ENCODE measurements at regions not wholly inside any gene's neighbourhood (a gene's known extent, or its start where the extent isn't known, plus 50 kb on each side); places are given as distances from the start of the nearest gene placed in this dataset.
A peak's percentile ranks its signal among the peaks of the same experiment; 100 is the strongest.

DNA sequence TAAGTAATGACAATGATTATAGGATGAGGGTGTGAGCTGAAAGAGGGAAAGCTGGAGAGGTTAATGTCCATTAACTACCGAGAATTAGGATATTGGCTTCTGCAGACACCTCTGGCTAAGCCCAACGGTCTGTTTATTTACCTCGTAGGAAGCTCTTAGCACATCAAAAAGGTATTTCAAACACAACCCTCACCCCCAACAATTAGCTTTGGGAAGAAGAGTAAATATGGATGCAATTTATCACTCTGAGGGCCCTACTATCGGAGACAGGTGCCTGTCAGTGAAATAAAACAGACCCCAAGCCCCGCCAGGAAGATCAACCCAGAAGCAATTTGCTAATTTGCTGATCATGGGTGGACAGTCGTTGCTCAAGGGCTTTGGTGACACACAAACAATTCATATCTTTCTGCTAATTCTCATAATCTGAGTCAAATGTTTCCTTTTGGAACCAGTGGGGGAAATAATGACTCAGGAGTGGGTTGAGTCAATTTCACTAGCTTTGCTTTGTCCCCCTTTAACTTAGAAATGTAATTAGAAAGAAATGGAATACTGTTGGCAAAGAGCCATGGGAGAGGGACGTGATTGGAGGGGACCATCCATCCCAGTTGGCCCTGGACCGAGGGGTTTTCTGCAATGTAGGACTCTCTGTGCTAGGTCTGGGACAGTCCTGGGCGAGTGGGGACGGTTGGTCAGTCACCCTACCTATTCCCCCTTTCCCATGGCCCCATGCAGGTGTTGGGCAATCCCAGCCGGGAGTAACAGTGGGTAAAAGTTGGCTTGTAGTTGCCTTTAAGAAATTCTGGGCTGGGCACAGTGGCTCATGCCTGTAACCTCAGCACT lies 99.1 kb upstream of the MED13L start:
- ATAC-seq (ENCODE audit: low read depth) (peak; percentile 43), DNase-seq (peak; percentile 83)
- Histone ChIP-seq H2BK15ac (ENCODE audit: low read depth, low read length) (peak overlapping the region; percentile 88; the same call in 1 of the 3 replicates), H4K8ac (ENCODE audit: low read depth in 2 of 2, low read length in 2 of 2) (peak overlapping the region; percentile 27 to 74; a peak in 2 of 4 replicates), H2AK9ac (replicated peaks; ENCODE audit: low read depth, low read length, poor library complexity) (peak overlapping the region; percentile 90), H3K79me1 (ENCODE audit: low read depth in 1 of 2, low read length in 2 of 2) (peaks cover 0 to 15% of the 10 kb centered on the region in 2 experiments; a peak in 2 of 4 replicates), H3K27ac (ENCODE audit: insufficient read depth, low read length) (peak overlapping the region; percentile 65), H4K5ac (ENCODE audit: low read depth, low read length) (0 out of 2 replicates have a peak overlapping the region, but pooled peaks have one; percentile 51), H2BK5ac (ENCODE audit: low read depth, low read length, poor library complexity, severe bottlenecking) (peak overlapping the region; percentile 91), H3K4ac (ENCODE audit: low read depth, low read length) (peak overlapping the region; percentile 94), H4K20me1 (ENCODE audit: insufficient read depth, low read length) (no peaks in the 10 kb centered on the region), H3K4me3 (ENCODE audit: insufficient read depth, low read depth, low read length) (no peak overlapping the region), H3K9me1 (ENCODE audit: insufficient read depth, low read length) (peaks cover 31% of the 10 kb centered on the region), H3K56ac (ENCODE audit: extremely low read depth, insufficient read depth, low read length) (peak overlapping the region; percentile 30; the same call in 1 of the 2 replicates), H2BK20ac (ENCODE audit: low read depth, low read length) (peak overlapping the region; percentile 95), H2BK120ac (ENCODE audit: low read depth, low read length) (peak overlapping the region; percentile 94), H3K4me2 (ENCODE audit: low read depth, low read length) (peak overlapping the region; percentile 58), H3K4me1 (ENCODE audit: control insufficient read depth, insufficient read depth, low read length) (peaks cover 19% of the 10 kb centered on the region), H3K9me3 (ENCODE audit: control insufficient read depth, insufficient read depth, low read length) (no peaks in the 10 kb centered on the region), H3K18ac (ENCODE audit: low read depth, low read length) (peak overlapping the region; percentile 74), H3K27me3 (ENCODE audit: control insufficient read depth, insufficient read depth, low read length) (no peaks in the 10 kb centered on the region), H4K91ac (ENCODE audit: insufficient read depth, low read depth, low read length) (peak overlapping the region; percentile 61), H2AK5ac (ENCODE audit: low read depth, low read length) (peak overlapping the region; percentile 96), H3K14ac (replicated peaks; ENCODE audit: low read depth, low read length) (peak overlapping the region; percentile 83), H3K9ac (ENCODE audit: low read depth, low read length) (no peak overlapping the region), H2AFZ (replicated peaks; ENCODE audit: low read length, poor library complexity) (peak overlapping the region; percentile 75), H3K23ac (ENCODE audit: low read depth, low read length) (peak overlapping the region; percentile 79; the same call in 1 of the 2 replicates), H3K36me3 (ENCODE audit: control insufficient read depth, insufficient read depth, low read length) (no peaks in the 10 kb centered on the region)
- WGBS, 2 experiments (ENCODE audit: extremely low coverage in 2 of 2, insufficient read length in 1 of 2), result no CpG with 5 or more reads among the region's 11 CpGs
- dilution Hi-C loops (cut with HindIII; ENCODE audit: low sequenced_read_pairs, unreplicated experiment) (no loop called here), in situ Hi-C loops (cut with MboI; ENCODE audit: low sequenced_read_pairs) (no loop called here), intact Hi-C loops (cut with micrococcal nuclease) (no loop called here)
- ChIA-PET CTCF (interaction anchor here (0.6 to 0.7 kb wide), 2 partner anchors 30 to 98 kb away, joined by 3 read pairs; no protein-coding TSS in a partner anchor), POLR2A (ENCODE audit: unreplicated experiment) (no interaction called here)
- BruUV-seq (replicated peaks), result no TSS peak
- TF ChIP-seq MAFK (IDR thresholded peaks at IDR 0.05; ENCODE audit: low read depth, low read length), result peak; percentile 79
- no peak for TF ChIP-seq BHLHE40 (IDR thresholded peaks at IDR 0.05; ENCODE audit: low read depth, low read length)
- TF ChIP-seq RAD21 (IDR thresholded peaks at IDR 0.05; ENCODE audit: low read length), result 0 out of 2 replicates have a peak, but pooled peaks have one; percentile 11
- TF ChIP-seq FOS (IDR thresholded peaks at IDR 0.05; ENCODE audit: low read depth, low read length), result peak; percentile 75
- no peak; the same call in 1 of the 2 replicates for TF ChIP-seq NFE2L2 (IDR thresholded peaks at IDR 0.05; ENCODE audit: low read depth, low read length)
- TF ChIP-seq MAZ (IDR thresholded peaks at IDR 0.05; ENCODE audit: borderline replicate concordance, low read depth, low read length), result no peak
- TF ChIP-seq POLR2A (IDR thresholded peaks at IDR 0.05; ENCODE audit: low read depth, low read length), result no peak
- no peak for TF ChIP-seq RFX5 (IDR thresholded peaks at IDR 0.05; ENCODE audit: low read depth, low read length)
- peak; percentile 92 for TF ChIP-seq CEBPB (IDR thresholded peaks at IDR 0.05; ENCODE audit: low read depth, low read length)
- TF ChIP-seq, protein P1, sequence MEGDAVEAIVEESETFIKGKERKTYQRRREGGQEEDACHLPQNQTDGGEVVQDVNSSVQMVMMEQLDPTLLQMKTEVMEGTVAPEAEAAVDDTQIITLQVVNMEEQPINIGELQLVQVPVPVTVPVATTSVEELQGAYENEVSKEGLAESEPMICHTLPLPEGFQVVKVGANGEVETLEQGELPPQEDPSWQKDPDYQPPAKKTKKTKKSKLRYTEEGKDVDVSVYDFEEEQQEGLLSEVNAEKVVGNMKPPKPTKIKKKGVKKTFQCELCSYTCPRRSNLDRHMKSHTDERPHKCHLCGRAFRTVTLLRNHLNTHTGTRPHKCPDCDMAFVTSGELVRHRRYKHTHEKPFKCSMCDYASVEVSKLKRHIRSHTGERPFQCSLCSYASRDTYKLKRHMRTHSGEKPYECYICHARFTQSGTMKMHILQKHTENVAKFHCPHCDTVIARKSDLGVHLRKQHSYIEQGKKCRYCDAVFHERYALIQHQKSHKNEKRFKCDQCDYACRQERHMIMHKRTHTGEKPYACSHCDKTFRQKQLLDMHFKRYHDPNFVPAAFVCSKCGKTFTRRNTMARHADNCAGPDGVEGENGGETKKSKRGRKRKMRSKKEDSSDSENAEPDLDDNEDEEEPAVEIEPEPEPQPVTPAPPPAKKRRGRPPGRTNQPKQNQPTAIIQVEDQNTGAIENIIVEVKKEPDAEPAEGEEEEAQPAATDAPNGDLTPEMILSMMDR (conservative IDR thresholded peaks at IDR 0.05; ENCODE audit: low read depth, low read length), result no peak
- no peak for TF ChIP-seq CHD1 (IDR thresholded peaks at IDR 0.05; ENCODE audit: low read depth, low read length)

Measured in IMR-90 (cell line).